Kidney (tissue), 13 donors: ENCODE measurements at regions not wholly inside any gene's neighbourhood (a gene's known extent, or its start where the extent isn't known, plus 50 kb on each side); places are given as distances from the start of the nearest gene placed in this dataset.

Experiments used
- DNase-seq, 5 donors: peaks; one replicate each; pipeline ENCODE4 v3.0.0-alpha.2; 2013 to 2020
- FAIRE-seq: peaks from 2 replicates; lab custom pipeline; 2012; peaks lifted over from hg19 to GRCh38; lab: Jason Lieb, UNC
- H3K27ac ChIP-seq, 2 donors: one replicate each; pipeline ENCODE4 v1.7.0; 2013; ENCODE audit warnings: low read depth in 2 of 2, low read length in 2 of 2, inconsistent platforms in 1 of 2
- H3K27me3 ChIP-seq: one replicate; pipeline ENCODE4 v1.7.1; 2013; ENCODE audit warnings: low read length, inconsistent platforms; ENCODE audit not compliant: control insufficient read depth, insufficient read depth
- H3K36me3 ChIP-seq, 3 donors: one replicate each; pipeline versions ENCODE4 v1.7.0 to v1.7.1; 2013; ENCODE audit warnings: low read length in 3 of 3, control low read depth in 1 of 3, inconsistent platforms in 1 of 3; ENCODE audit not compliant: insufficient read depth in 3 of 3, control insufficient read depth in 2 of 3
- H3K4me1 ChIP-seq, 3 donors: one replicate each; pipeline versions ENCODE4 v1.7.0 to v1.7.1; 2013; ENCODE audit warnings: low read length in 3 of 3, inconsistent platforms in 1 of 3, low read depth in 1 of 3; ENCODE audit not compliant: control insufficient read depth in 2 of 3, insufficient read depth in 2 of 3
- H3K4me3 ChIP-seq, 3 donors: one replicate each; pipeline versions ENCODE4 v1.7.0 to v1.8.1; 2013; ENCODE audit warnings: low read length in 3 of 3, control low read depth in 1 of 3, inconsistent platforms in 1 of 3
- H3K9ac ChIP-seq, 3 donors: one replicate each; pipeline versions ENCODE4 v1.7.0 to v1.7.1; 2013; ENCODE audit warnings: low read length in 3 of 3, control low read depth in 1 of 3, inconsistent platforms in 1 of 3
- H3K9me3 ChIP-seq, 3 donors: one replicate each; pipeline versions ENCODE4 v1.7.0 to v1.7.1; 2013; ENCODE audit warnings: low read length in 3 of 3, control low read depth in 1 of 3, inconsistent platforms in 1 of 3; ENCODE audit not compliant: control insufficient read depth in 2 of 3, insufficient read depth in 1 of 3
- intact Hi-C: fragments of 100-400 bp; cut with DNase I; formaldehyde crosslinking; loops from one replicate; pipeline ENCODE4 v1.11.1; 2022
- TF ChIP-seq, protein P1 (sequence below): IDR thresholded peaks from 3 replicates; pipeline ENCODE4 v1.5.1; 2012; ENCODE audit warnings: mild to moderate bottlenecking, moderate library complexity, borderline replicate concordance; ENCODE audit not compliant: insufficient read depth; ENCODE audit errors: extremely low read depth
- donor health status: control.
- donor health status: control.
- donor health status: control.
- donor health status: control.
- donor health status: control.
- donor health status: DM: yes; HTN: yes; CAD: no.
- donor health status: Normal renal cell carcinoma (clear cell type).

DNA sequence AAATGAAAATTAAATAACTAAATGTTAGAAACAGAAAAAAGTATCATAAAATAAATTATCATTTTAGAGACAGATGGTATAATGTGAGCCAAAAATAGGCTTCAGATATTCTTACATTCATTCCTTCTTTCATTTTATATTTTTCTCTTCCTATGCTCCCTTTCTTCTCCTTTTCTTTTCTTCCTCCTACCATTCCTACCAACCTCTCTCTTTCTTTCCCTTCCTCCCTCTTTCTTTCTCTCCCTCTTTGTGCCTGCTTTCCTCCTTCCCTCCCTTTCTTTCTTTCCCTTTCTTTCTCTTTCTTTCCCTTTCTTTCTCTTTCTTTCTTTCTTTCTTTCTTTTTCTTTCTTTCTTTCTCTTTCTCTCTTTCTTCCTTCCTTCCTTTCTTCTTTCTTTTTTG is 275.6 kb upstream of the ELAC2 start:
- Histone ChIP-seq H3K36me3 (no peaks in the 10 kb centered on the region), H3K9me3 (no peaks in the 10 kb centered on the region), H3K27ac (no peak overlapping the region), H3K27me3 (no peaks in the 10 kb centered on the region), H3K4me3 (no peak overlapping the region), H3K9ac (no peak overlapping the region), H3K4me1 (no peaks in the 10 kb centered on the region)
- TF ChIP-seq, protein P1, sequence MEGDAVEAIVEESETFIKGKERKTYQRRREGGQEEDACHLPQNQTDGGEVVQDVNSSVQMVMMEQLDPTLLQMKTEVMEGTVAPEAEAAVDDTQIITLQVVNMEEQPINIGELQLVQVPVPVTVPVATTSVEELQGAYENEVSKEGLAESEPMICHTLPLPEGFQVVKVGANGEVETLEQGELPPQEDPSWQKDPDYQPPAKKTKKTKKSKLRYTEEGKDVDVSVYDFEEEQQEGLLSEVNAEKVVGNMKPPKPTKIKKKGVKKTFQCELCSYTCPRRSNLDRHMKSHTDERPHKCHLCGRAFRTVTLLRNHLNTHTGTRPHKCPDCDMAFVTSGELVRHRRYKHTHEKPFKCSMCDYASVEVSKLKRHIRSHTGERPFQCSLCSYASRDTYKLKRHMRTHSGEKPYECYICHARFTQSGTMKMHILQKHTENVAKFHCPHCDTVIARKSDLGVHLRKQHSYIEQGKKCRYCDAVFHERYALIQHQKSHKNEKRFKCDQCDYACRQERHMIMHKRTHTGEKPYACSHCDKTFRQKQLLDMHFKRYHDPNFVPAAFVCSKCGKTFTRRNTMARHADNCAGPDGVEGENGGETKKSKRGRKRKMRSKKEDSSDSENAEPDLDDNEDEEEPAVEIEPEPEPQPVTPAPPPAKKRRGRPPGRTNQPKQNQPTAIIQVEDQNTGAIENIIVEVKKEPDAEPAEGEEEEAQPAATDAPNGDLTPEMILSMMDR, result no peak
- FAIRE-seq, result no peak
- intact Hi-C loops, result no loop called here
- DNase-seq, result no peak

DNA sequence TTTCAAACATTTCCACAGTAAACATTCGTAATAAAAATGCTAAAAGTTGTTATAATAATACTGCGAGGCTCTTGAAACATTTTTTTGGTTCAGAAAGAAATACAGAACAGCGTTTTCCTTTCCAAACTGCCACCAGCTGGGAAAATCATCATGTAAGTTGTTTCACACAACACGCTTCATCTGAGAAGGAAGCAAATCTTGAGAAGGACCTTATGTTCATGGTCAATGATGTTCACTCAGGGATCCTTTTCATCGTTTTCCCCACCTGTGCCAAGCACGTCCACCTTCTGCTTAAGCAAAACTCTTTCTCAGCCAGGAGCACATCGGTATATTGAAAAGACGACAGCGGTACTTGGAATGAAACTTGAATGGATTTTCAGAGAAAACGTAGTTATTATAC is 274.5 kb upstream of the ELAC2 start:
- no peak for DNase-seq
- H3K4me3 ChIP-seq, result no peak overlapping the region
- TF ChIP-seq, protein P1, result no peak
- H3K27ac ChIP-seq, result no peak overlapping the region
- FAIRE-seq, result no peak
- intact Hi-C loops, result no loop called here
- H3K36me3 ChIP-seq, result no peaks in the 10 kb centered on the region
- H3K4me1 ChIP-seq, result no peaks in the 10 kb centered on the region
- no peaks in the 10 kb centered on the region for H3K9me3 ChIP-seq
- H3K9ac ChIP-seq, result no peak overlapping the region
- H3K27me3 ChIP-seq, result no peaks in the 10 kb centered on the region

DNA sequence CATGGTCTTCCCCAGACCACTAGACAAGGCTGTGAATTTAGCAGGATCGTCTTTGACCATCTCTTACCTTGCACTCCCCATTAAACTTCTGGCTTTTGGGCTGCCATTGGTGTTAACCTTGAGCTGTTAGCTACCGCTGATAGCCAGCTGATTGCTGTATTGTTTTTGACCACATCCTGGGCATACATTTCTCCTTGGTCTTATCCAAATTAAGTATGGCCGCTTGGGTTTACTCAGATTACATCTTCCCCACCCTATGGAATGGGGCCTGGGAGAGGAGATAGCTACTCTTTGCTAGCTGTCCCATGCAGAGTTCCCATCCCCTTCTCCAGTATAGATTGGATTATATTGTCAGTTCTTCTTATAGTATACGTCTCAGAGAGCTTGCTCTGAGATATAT is 270.4 kb upstream of the ELAC2 start:
- TF ChIP-seq, protein P1, result no peak
- intact Hi-C loops, result no loop called here
- H3K4me3 ChIP-seq, result no peak overlapping the region

DNA sequence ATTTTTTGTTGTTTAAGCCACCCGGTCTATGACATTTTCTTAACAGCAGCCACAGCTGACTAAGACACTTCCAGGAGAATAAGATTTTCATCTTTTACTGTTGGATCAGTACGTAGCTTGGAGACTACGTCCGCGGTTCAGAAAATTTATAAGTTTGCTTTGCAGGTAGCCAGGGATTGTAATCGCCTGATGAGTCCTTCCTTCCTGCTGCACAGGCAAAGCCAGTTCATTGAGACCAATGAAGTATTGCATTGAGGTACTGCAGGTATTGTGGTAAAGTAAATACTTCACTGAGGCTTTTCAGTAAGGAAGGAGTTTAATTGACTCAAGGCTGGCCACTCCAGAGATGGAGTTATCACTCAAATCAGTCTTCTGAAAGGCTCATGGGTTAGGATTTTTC is 269.4 kb upstream of the ELAC2 start:
- Histone ChIP-seq H3K27ac (no peak overlapping the region), H3K4me1 (no peaks in the 10 kb centered on the region), H3K4me3 (no peak overlapping the region), H3K9me3 (no peaks in the 10 kb centered on the region), H3K9ac (no peak overlapping the region), H3K27me3 (no peaks in the 10 kb centered on the region), H3K36me3 (no peaks in the 10 kb centered on the region)
- intact Hi-C loops, result no loop called here
- FAIRE-seq (no peak), DNase-seq (no peak)
- TF ChIP-seq, protein P1, result no peak

More for the DNA sequence above, 270.4 kb upstream of the ELAC2 start:
- DNase-seq, result no peak
- H3K9me3 ChIP-seq, result no peaks in the 10 kb centered on the region
- no peak overlapping the region for H3K27ac ChIP-seq
- no peak overlapping the region for H3K9ac ChIP-seq
- FAIRE-seq, result no peak
- no peaks in the 10 kb centered on the region for H3K36me3 ChIP-seq
- H3K4me1 ChIP-seq, result no peaks in the 10 kb centered on the region
- H3K27me3 ChIP-seq, result no peaks in the 10 kb centered on the region
